Endodermal cell (in vitro differentiated cells): ENCODE measurements at regions not wholly inside any gene's neighbourhood (a gene's known extent, or its start where the extent isn't known, plus 50 kb on each side); places are given as distances from the start of the nearest gene placed in this dataset.
"Not testable (repeated sequence)": the region's sequence is repeated elsewhere in the genome, so short reads cannot be mapped to it uniquely, and the experiment has no call there.

Experiments
- DNase-seq: peaks from one replicate; pipeline ENCODE4 v3.0.0-alpha.2; 2017
- H3K27ac ChIP-seq: 2 replicates; pipeline ENCODE4 v1.5.1; 2013; ENCODE audit warnings: mild to moderate bottlenecking, low read depth, low read length, moderate library complexity
- H3K27me3 ChIP-seq: 2 replicates; pipeline ENCODE4 v1.6.1; 2013; ENCODE audit warnings: mild to moderate bottlenecking, low read length, moderate library complexity; ENCODE audit not compliant: insufficient read depth, control insufficient read depth, poor library complexity, severe bottlenecking
- H3K36me3 ChIP-seq: 2 replicates; pipeline ENCODE4 v1.7.0; 2013; ENCODE audit warnings: mild to moderate bottlenecking, low read length, moderate library complexity; ENCODE audit not compliant: control insufficient read depth, insufficient read depth
- H3K4me1 ChIP-seq: one replicate; pipeline ENCODE4 v1.7.0; 2013; ENCODE audit warnings: low read length; ENCODE audit not compliant: control insufficient read depth, insufficient read depth
- H3K4me3 ChIP-seq: 2 replicates; pipeline ENCODE4 v1.5.1; 2013; ENCODE audit warnings: mild to moderate bottlenecking, low read length, moderate library complexity
- H3K9ac ChIP-seq: 2 replicates; pipeline ENCODE4 v1.6.1; 2013; ENCODE audit warnings: mild to moderate bottlenecking, low read length, moderate library complexity; ENCODE audit not compliant: poor library complexity, severe bottlenecking; ENCODE audit errors: extremely low read depth
- H3K9me3 ChIP-seq: 2 replicates; pipeline ENCODE4 v1.6.1; 2013; ENCODE audit warnings: mild to moderate bottlenecking, low read length, moderate library complexity; ENCODE audit not compliant: control insufficient read depth
- H3K27ac Mint-ChIP-seq: 2 replicates; pipeline ENCODE4 v1.8.0; 2020; ENCODE audit warnings: mixed read lengths
- H3K27me3 Mint-ChIP-seq: 2 replicates; pipeline ENCODE4 v1.8.0; 2021; ENCODE audit warnings: mild to moderate bottlenecking, mixed read lengths; ENCODE audit not compliant: insufficient read depth
- H3K36me3 Mint-ChIP-seq: 2 replicates; pipeline ENCODE4 v1.8.0; 2020; ENCODE audit warnings: low read depth, mixed read lengths
- H3K4me1 Mint-ChIP-seq: 2 replicates; pipeline ENCODE4 v1.8.0; 2020; ENCODE audit warnings: mixed read lengths
- H3K4me3 Mint-ChIP-seq: 2 replicates; pipeline ENCODE4 v1.8.0; 2020; ENCODE audit warnings: mild to moderate bottlenecking, moderate library complexity, mixed read lengths
- H3K9me3 Mint-ChIP-seq: 2 replicates; pipeline ENCODE4 v1.8.0; 2020; ENCODE audit warnings: mild to moderate bottlenecking, mixed read lengths
- CTCF ChIP-seq: fragments of 200-600 bp; sonication (generic); conservative IDR thresholded peaks from 2 replicates; pipeline ENCODE4 v1.5.0; 2021; ENCODE audit warnings: antibody characterized with exemption, mild to moderate bottlenecking
- WGBS, 2 experiments: methylation state at CpG; one replicate each; pipeline versions ENCODE4 v1.1.5 to v1.1.7; 2013; ENCODE audit warnings: missing lambda C conversion rate in 2 of 2, mixed read lengths in 1 of 2; ENCODE audit not compliant: insufficient coverage in 1 of 2, insufficient read length in 1 of 2; 5-methylcytosine and 5-hydroxymethylcytosine counted together

- WGBS, 2 experiments = 33 to 55% methylated on average over 12 to 24 of the region's 25 CpGs
- H3K9ac ChIP-seq = no peak overlapping the region
Observed at GRCh38 chr12:42023733-42024494, 120.8 kb downstream of the GXYLT1 start.

DNA sequence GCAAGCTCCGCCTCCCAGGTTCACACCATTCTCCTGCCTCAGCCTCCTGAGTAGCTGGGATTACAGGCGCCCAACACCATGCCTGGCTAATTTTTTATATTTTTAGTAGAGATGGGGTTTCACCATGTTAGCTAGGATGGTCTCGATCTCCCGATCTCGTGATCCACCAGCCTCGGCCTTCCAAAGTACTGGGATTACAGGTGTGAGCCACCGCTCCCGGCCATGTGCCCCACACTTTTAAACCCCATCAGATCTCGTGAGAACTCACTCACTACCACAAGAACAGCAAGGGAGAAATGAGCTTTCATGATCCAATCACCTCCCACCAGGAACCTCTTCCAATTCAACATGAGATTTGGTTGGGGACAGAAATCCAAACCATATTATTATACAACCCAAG is 122.7 kb downstream of the GXYLT1 start:
- not testable (repeated sequence) for H3K4me1 ChIP-seq, H3K9ac ChIP-seq, H3K4me3 Mint-ChIP-seq, H3K9me3 Mint-ChIP-seq, H3K4me3 ChIP-seq, DNase-seq, H3K27me3 ChIP-seq, H3K9me3 ChIP-seq, H3K27ac ChIP-seq, H3K27ac Mint-ChIP-seq, H3K36me3 Mint-ChIP-seq, H3K36me3 ChIP-seq
- H3K4me1 Mint-ChIP-seq = peaks cover 15% of the 10 kb centered on the region
- 86% methylated on average over 9 of the region's 9 CpGs; no CpG with 5 or more reads in 1 of the 2 experiments for WGBS, 2 experiments
- H3K27me3 Mint-ChIP-seq = peaks cover 59% of the 10 kb centered on the region

More at GRCh38 chr12:42023733-42024494, 120.8 kb downstream of the GXYLT1 start:
- H3K4me3 ChIP-seq = peak overlapping the region; percentile 71
- peak; percentile 97 for TF ChIP-seq CTCF
- DNase-seq = peak; percentile 97
- no peaks in the 10 kb centered on the region for H3K4me1 ChIP-seq
- H3K36me3 ChIP-seq = no peaks in the 10 kb centered on the region
- Mint-ChIP-seq H3K36me3 (no peaks in the 10 kb centered on the region), H3K27ac (no peak overlapping the region), H3K27me3 (peaks cover 41% of the 10 kb centered on the region), H3K9me3 (no peaks in the 10 kb centered on the region), H3K4me1 (peaks cover 15% of the 10 kb centered on the region), H3K4me3 (peak overlapping the region; percentile 43)
- peaks cover 5% of the 10 kb centered on the region for H3K27me3 ChIP-seq
- H3K27ac ChIP-seq = no peak overlapping the region
- no peaks in the 10 kb centered on the region for H3K9me3 ChIP-seq

DNA sequence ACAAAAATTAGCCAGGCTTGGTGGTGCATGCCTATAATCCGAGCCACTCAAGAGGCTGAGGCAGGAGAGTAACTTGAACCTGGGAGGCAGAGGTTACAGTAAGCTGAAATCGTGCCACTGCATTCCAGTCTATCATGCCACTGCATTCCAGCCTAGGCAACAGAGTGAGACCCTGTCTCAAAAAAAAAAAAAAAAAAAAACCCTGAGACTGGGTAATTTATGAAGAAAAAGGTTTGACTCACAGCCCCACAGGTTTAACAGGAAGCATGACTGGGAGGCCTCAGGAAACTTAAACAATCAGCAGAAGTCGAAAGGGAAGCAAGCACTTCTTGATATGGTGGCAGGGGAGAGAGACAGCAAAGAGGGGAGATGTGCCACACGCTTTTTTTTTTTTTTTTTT is 123.2 kb downstream of the GXYLT1 start:
- Mint-ChIP-seq H3K27ac (no peak overlapping the region), H3K4me1 (peaks cover 15% of the 10 kb centered on the region), H3K36me3 (no peaks in the 10 kb centered on the region), H3K4me3 (no peak overlapping the region), H3K27me3 (peaks cover 63% of the 10 kb centered on the region), H3K9me3 (no peaks in the 10 kb centered on the region)
- Histone ChIP-seq H3K9me3 (no peaks in the 10 kb centered on the region), H3K4me1 (no peaks in the 10 kb centered on the region), H3K36me3 (no peaks in the 10 kb centered on the region), H3K27me3 (peaks cover 5% of the 10 kb centered on the region), H3K27ac (no peak overlapping the region), H3K9ac (no peak overlapping the region), H3K4me3 (no peak overlapping the region)
- DNase-seq = no peak
- no peak for TF ChIP-seq CTCF
- 83 to 91% methylated on average over 1 to 3 of the region's 4 CpGs for WGBS, 2 experiments
